HG02840 (cell line): ENCODE measurements at regions not wholly inside any gene's neighbourhood (a gene's known extent, or its start where the extent isn't known, plus 50 kb on each side); places are given as distances from the start of the nearest gene placed in this dataset.

Experiments
- ATAC-seq: cut with Tn5 transposase; IDR thresholded peaks from one replicate; pipeline ENCODE4 v1.9.1; 2021; ENCODE audit warnings: mild to moderate bottlenecking, moderate library complexity, moderate number of reproducible peaks; ENCODE audit not compliant: unreplicated experiment, low FRiP score

- no peak for ATAC-seq
Observed at GRCh38 chr5:103464835-103465484, 97.6 kb downstream of the NUDT12 start.

GRCh38 chr5:103463261-103463660 is 99.3 kb downstream of the NUDT12 start:
- ATAC-seq: no peak

DNA sequence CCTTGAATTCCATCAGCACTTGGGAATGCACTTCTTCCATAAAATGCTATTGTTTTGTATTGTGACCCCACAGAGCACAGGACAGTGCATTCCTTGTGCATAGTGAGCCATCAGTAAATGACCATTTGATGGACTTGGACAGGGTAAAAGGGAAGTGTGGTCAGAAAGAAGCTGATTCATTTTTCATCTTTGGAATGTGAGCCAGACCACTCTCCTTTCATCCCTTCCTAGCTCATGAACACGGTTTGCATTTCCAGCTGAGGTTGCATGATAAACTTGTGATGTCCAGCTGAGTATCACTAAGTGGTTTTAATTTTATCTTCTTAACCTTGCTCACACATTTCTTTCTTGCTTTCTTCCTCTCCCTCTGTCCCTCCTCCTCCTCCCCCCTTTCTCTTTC is 101.3 kb downstream of the NUDT12 start:
- no peak for ATAC-seq

GRCh38 chr5:103458497-103459040 is 104.0 kb downstream of the NUDT12 start:
- ATAC-seq: no peak

- no peak for ATAC-seq
Observed at GRCh38 chr5:103456476-103456875, 106.1 kb downstream of the NUDT12 start.

- ATAC-seq: no peak
Observed at GRCh38 chr5:103455796-103456195, 106.8 kb downstream of the NUDT12 start.

GRCh38 chr5:103454770-103455169 is 107.8 kb downstream of the NUDT12 start:
- ATAC-seq: no peak

- ATAC-seq: no peak
Observed at GRCh38 chr5:103452666-103453065, 109.9 kb downstream of the NUDT12 start.

DNA sequence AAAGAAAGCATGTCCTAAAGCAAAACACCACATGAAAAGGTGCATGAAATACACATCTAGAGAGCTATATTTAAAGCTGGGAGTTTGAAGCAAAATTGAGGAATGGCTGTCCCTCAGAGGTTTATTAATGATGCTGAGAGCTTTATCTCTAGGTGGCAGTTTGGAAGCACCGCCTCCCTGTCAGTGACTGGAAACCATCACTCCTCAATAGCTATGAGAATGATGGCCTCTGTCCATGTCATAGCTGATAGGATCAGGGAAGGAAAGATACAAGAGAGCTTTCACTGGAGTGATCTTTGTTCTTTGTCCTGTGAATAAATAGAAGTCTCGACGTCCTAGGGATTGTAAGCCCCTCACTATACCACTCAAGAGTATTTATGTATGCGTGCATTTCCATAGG is 110.5 kb downstream of the NUDT12 start:
- no peak for ATAC-seq

GRCh38 chr5:103451261-103451660 is 111.3 kb downstream of the NUDT12 start:
- ATAC-seq: no peak

- no peak for ATAC-seq
Observed at GRCh38 chr5:103450333-103451061, 112.1 kb downstream of the NUDT12 start.

DNA sequence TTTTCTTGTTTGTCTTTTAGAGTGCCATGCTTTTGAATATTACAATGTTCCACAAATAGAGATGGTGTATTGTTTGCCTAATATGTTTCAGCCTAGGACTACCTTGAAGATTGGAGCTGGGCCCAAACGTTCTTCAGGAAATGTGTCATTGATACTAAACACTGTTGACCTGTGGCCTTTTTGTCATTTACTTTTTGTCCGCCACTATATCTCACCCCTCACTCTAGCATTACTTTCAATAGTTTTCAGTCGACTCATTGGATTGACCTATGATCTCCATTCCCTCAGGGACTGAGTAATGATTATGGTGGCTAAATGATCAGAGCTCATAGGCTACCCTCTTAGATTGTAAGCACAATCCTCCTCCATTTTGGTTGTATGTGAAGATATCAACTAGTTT is 115.8 kb downstream of the NUDT12 start:
- ATAC-seq: no peak

DNA sequence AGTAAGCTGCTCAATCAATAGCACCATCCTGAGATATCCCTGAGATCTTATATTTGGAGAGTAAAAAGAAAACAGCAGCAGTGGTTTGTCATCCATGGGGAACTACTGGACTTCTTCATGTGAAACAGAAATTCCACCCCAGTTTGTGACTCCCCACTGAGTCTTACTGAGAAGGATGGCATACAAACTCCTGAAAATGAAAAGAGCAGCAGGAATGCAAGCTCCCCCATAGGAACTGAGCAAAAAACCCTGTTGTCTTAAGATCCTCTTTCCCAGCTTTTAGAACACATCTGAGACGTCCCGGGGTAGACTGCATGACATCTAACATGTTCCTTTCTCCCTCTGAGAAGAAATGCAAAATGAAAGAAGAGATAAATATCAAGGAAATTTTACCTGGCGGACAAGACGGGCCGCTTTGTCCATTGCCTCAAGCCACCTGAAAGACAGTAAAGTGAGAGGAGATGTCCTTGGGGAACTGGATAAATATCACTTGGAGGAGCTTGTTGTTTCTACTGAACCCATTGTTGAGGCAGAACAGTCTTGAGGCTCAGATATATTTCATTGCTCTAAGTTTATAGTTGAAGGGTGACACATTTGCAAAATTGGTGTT is 117.1 kb downstream of the NUDT12 start:
- no peak for ATAC-seq

DNA sequence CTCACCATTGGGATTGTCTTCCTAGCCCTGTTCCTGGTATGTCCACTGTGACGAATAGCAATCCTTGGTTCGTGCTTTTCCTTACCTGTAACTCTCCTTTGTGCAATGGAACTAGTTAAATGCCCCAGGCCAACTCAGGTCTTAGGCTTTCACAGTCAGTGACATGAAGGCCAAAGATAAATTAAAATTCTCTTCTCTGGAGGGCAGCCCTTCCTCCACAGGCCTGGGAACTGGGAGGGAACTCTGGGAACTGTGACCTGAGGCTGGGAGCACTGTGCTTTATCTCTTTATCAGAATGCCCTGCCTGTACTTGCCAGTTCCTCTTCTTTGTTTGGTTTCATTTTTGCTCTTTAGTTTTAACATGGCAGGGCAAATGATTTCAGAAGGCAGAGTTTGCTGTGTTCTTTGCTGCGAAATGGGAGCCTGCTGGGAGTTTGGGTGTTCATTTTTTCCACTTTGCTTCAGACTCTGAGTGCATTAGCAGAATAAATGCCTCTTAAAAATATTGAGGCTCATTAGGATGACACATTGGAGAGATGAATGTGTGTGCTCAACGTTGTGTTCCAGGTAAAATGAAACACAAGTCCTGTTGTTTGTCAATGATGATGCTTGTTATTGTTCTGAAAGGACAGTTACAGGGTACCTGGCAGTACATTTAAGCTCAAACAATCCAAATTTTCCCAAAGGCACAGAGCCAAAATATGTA is 118.1 kb downstream of the NUDT12 start:
- ATAC-seq: no peak

DNA sequence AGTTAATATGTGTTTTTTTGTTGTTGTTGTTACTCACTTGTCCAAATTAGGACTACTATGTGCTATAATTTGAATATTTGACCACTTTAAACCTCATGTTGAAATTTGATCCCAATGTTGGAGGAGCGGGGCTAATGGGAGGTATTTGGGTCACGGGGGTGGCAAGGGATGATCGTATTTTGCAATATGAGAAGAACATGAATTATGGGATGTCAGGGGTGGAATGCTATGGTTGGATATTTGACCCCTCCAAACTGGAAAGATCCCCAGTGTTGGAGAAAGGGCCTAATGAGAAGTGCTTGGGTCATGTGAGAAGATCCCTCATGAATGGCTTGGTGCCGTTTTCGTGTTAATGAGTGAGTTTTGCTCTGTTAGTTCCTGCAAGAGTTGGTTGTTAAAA is 119.8 kb downstream of the NUDT12 start:
- ATAC-seq: no peak

DNA sequence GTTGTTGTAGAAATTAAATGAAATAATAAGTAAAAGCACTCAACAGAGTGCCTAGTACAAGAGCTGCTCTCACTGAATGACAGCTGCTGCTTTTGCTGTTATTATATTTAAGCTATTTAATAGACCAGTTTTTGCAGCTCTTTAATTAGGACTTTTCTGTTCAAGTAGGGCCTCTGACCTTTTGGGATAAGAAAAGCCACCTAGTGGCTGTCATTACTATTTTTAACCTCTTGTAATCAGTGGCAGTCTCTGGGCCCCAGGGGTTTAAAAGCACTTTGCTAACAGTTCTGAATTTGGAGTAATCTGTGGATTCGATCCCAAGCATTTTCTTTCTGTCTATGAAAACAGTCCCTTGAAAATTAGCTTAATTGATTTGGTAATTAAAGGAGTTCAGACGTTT is 121.1 kb downstream of the NUDT12 start:
- ATAC-seq: no peak

DNA sequence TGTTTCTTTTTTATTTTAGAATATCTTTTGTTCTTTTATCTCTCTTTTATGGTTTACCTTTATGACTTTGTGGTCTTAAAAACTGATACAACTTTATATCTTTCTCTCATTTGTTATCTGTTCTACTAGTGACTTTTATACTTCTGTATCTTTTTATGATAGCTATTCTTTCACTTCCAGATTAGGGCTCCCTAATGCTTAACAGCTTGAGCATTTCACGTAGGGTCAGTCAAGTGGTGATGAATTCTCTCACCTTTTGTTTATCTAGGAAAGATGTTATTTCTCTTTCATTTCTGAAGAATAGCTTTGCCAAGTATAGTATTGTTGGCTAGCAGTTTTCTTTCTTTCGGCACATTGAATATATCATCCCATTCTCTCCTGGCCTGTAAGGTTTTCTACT is 123.6 kb downstream of the NUDT12 start:
- no peak for ATAC-seq

DNA sequence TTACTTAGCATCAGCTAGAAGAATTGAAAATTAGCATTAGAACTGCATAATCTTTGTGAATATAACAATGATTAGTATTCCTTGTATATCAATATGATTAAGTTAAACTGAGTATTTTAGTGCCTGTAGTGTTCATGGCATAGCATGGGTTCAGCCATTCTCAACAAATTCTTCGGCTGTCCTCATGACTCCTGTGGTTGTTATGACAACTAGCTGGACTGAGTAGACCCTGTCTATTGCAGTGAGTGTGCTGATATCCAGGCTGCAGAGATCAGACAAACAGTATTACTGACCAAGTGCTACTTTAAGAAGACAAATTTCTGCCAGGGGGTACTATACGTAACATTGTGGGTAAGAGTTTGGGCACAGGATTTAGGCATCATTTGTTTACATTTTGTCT is 125.9 kb downstream of the NUDT12 start:
- no peak for ATAC-seq

DNA sequence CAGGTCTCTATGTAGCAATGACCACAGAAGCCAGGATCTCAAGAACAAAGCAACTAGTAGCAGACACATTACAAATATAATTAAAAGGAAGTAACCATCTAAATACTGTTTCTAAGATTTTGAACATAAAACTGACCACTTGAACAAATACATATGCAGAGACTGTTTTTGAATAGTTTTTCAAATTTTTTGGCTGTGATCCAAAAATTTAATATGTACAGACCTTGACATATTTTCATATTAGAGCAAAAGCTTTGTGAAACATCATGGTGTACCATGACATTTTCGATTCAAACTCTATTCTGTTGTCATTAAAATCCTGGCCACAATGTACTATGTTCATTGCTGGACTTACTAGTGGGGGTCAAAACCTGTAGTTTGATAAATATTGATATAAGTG is 126.5 kb downstream of the NUDT12 start:
- no peak for ATAC-seq

DNA sequence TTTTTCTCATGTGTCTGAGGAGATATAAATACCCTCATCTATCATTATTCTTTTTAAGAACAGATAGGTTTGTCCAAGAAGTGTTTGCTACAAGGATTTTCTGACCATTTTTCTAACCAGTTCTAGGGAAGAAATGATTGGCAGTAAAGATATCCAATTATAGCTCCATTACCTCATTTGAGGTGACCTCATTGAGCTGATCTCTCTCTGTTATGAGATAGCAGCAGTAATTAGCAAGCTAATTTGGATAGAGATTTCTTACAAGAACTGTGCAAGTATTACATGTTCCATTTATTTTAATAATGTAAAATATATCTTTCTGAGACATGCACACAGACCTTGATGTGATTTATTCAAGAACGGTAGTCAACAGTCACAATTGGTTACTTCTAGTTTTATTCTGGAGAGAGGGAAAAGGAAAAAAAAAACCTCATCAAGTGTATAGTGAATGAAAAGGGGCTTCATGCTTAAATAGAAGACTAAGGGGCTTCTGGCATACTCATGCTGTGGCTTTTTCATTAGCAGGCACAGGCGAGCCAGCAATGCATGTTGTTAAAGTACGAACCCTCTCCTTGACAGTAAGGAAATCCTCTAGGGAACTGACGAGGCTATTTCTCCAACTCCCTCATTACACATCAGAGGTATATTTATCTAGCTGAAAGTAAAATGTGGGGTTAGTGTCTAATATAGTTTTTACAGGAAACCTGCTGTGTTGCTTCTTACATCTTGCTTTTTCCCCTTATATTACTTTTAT is 127.3 kb downstream of the NUDT12 start:
- ATAC-seq: no peak
